ENCODE measurements at regions not wholly inside any gene's neighbourhood (a gene's known extent, or its start where the extent isn't known, plus 50 kb on each side); places are given as distances from the start of the nearest gene placed in this dataset.
A peak's percentile ranks its signal among the peaks of the same experiment; 100 is the strongest.

GRCh38 chr10:104546336-104546735, 94.8 kb upstream of the SORCS3 start:
- H3K4me3 ChIP-seq (ENCODE audit: low read depth, low read length) = no peak overlapping the region
- DNase-seq (ENCODE audit: low read depth) = no peak
- TF ChIP-seq, protein P1, sequence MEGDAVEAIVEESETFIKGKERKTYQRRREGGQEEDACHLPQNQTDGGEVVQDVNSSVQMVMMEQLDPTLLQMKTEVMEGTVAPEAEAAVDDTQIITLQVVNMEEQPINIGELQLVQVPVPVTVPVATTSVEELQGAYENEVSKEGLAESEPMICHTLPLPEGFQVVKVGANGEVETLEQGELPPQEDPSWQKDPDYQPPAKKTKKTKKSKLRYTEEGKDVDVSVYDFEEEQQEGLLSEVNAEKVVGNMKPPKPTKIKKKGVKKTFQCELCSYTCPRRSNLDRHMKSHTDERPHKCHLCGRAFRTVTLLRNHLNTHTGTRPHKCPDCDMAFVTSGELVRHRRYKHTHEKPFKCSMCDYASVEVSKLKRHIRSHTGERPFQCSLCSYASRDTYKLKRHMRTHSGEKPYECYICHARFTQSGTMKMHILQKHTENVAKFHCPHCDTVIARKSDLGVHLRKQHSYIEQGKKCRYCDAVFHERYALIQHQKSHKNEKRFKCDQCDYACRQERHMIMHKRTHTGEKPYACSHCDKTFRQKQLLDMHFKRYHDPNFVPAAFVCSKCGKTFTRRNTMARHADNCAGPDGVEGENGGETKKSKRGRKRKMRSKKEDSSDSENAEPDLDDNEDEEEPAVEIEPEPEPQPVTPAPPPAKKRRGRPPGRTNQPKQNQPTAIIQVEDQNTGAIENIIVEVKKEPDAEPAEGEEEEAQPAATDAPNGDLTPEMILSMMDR (conservative IDR thresholded peaks at IDR 0.05; ENCODE audit: low read depth, low read length) = no peak

DNA sequence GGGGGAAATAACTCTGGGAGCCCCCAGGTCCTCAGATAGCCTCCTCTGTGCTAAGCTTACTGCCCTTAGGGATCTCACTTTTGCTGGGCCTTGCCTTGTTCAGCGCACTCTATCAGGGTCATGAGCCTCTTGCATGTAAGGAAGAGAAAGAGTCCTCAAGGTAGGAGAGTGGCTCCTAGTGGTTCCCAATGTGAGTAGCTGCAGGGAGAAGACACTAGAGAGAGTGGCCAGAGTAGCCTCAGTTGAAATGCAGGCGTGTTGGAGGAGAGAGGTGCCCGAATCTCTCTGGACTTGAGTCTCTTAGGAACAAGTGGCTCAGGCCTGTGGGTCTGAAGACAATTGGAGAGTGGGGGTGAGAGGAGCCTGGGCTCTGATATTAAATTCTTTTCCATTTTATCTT, 94.3 kb upstream of the SORCS3 start:
- TF ChIP-seq, protein P1 (conservative IDR thresholded peaks at IDR 0.05; ENCODE audit: low read depth, low read length) = no peak
- H3K4me3 ChIP-seq (ENCODE audit: low read depth, low read length) = no peak overlapping the region
- no peak for DNase-seq (ENCODE audit: low read depth)

- TF ChIP-seq, protein P1 (conservative IDR thresholded peaks at IDR 0.05; ENCODE audit: low read depth, low read length) = no peak
- DNase-seq (ENCODE audit: low read depth) = peak; percentile 22
- H3K4me3 ChIP-seq (ENCODE audit: low read depth, low read length) = no peak overlapping the region
These were observed 93.0 kb upstream of the SORCS3 start for GRCh38 chr10:104548090-104548489.

- TF ChIP-seq, protein P1 (conservative IDR thresholded peaks at IDR 0.05; ENCODE audit: low read depth, low read length) = no peak
- DNase-seq (ENCODE audit: low read depth) = no peak
- no peak overlapping the region for H3K4me3 ChIP-seq (ENCODE audit: low read depth, low read length)
These were observed 84.3 kb upstream of the SORCS3 start for GRCh38 chr10:104556831-104557230.

- DNase-seq (ENCODE audit: low read depth) = no peak
- H3K4me3 ChIP-seq (ENCODE audit: low read depth, low read length) = no peak overlapping the region
- TF ChIP-seq, protein P1 (conservative IDR thresholded peaks at IDR 0.05; ENCODE audit: low read depth, low read length) = no peak
These were observed 83.1 kb upstream of the SORCS3 start for GRCh38 chr10:104557966-104558365.

DNA sequence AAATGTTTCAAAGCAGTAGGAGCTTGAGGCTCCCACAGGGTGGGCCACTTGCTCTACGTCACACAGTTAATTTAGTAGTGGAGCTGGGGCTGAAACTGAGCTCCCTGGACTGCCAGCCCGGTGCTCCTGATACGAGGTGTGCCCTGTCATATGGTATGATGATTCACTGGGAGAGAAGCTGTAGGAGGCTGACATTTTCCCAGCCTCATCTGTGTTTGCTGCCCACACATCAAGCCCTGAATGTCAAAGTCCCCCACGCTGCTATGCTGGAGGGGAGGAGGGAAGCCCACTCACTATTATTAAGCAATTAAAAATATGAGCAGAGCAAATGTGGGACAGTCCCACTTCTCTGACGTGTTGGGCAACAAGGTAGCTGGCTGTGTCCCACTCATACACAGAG, 81.2 kb upstream of the SORCS3 start:
- TF ChIP-seq, protein P1 (conservative IDR thresholded peaks at IDR 0.05; ENCODE audit: low read depth, low read length) = no peak
- no peak overlapping the region for H3K4me3 ChIP-seq (ENCODE audit: low read depth, low read length)
- DNase-seq (ENCODE audit: low read depth) = no peak

DNA sequence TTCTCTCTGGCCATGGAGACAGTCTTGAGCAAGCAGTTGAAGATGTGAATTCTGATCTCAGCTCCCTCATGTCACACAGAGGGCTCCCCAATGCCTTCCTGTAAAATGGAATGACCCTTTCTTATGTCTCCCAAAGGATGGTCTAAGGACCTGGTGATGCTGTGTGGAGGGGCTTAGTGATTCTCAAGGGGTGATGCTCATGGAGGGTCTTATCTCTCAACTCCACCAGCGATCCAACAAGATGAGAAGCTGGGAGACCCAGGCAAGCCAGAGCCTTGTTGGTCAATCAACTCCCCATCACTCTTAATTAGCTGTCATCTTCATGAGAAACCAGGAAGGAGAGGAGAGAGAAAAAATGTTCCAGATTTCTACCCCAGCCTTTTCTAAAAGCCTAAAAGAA, 78.0 kb upstream of the SORCS3 start:
- TF ChIP-seq, protein P1 (conservative IDR thresholded peaks at IDR 0.05; ENCODE audit: low read depth, low read length) = no peak

More for the DNA sequence above, 78.0 kb upstream of the SORCS3 start:
- no peak for DNase-seq (ENCODE audit: low read depth)
- no peak overlapping the region for H3K4me3 ChIP-seq (ENCODE audit: low read depth, low read length)
